C4-2B (cell line): ENCODE measurements at regions not wholly inside any gene's neighbourhood (a gene's known extent, or its start where the extent isn't known, plus 50 kb on each side); places are given as distances from the start of the nearest gene placed in this dataset.

ENCODE experiments used
- ZFX ChIP-seq: fragments of 450-650 bp; IDR thresholded peaks from 2 replicates; pipeline ENCODE4 v1.6.1; 2017
- TF ChIP-seq, protein P1 (sequence below): fragments of 450-650 bp; conservative IDR thresholded peaks from 2 replicates; pipeline ENCODE4 v1.5.1; 2017; ENCODE audit warnings: mild to moderate bottlenecking

DNA sequence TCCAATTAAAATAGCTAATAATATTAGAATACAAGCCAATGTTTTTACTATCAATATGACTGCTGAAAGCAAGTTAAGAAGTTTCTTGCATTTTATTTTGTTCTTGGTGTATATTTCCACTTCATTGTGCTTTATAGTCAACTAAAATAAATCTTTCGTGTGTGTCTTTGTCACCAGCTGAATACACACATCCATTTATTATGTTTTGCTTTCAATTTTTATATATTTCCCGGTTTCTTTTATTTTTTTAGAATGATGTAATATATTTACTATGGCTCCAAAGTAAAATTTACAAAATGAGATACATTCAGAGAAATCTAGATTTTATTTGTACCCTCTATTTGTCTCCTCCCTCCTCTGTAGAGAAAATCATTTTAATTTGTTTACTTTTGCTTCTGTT is 495.9 kb upstream of the PAPPA start:
- TF ChIP-seq, protein P1, sequence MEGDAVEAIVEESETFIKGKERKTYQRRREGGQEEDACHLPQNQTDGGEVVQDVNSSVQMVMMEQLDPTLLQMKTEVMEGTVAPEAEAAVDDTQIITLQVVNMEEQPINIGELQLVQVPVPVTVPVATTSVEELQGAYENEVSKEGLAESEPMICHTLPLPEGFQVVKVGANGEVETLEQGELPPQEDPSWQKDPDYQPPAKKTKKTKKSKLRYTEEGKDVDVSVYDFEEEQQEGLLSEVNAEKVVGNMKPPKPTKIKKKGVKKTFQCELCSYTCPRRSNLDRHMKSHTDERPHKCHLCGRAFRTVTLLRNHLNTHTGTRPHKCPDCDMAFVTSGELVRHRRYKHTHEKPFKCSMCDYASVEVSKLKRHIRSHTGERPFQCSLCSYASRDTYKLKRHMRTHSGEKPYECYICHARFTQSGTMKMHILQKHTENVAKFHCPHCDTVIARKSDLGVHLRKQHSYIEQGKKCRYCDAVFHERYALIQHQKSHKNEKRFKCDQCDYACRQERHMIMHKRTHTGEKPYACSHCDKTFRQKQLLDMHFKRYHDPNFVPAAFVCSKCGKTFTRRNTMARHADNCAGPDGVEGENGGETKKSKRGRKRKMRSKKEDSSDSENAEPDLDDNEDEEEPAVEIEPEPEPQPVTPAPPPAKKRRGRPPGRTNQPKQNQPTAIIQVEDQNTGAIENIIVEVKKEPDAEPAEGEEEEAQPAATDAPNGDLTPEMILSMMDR = no peak
- no peak for TF ChIP-seq ZFX
